HG02884 (cell line): ENCODE measurements at regions not wholly inside any gene's neighbourhood (a gene's known extent, or its start where the extent isn't known, plus 50 kb on each side); places are given as distances from the start of the nearest gene placed in this dataset.

Experiments
- ATAC-seq: cut with Tn5 transposase; IDR thresholded peaks from one replicate; pipeline ENCODE4 v1.9.1; 2021; ENCODE audit warnings: mild to moderate bottlenecking, moderate library complexity; ENCODE audit not compliant: unreplicated experiment

DNA sequence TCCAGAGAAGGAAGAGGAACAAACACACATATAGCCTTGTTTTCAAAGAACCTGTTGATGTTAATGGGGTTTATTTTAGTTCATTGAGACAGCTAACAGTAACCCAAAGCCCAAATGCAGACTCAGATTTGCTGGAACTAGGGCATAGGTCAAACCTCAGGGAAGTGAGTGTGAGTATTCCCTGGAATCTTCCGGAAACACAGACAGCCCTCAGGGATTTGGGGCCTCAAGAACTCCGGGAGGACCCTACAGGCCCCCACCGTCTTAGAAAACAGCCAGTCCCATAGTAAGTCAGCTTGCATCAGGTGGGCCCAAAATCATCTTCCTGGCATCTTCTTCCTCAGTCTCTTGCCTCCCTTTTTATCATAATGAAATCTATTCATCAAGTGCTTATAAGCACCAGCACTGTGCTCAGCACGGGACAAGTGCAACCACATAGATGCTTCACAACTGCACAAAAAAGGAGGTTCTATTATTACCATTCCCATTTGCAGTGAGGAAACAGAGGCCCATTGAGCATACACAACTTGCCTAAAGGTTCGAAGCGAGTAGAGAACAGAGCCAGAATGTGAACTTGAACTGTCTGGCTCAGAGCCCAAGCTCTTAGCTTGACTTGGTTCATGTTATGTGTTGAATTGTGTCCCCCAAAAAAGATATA lies 50.2 kb upstream of the BCL11A start:
- no peak for ATAC-seq

DNA sequence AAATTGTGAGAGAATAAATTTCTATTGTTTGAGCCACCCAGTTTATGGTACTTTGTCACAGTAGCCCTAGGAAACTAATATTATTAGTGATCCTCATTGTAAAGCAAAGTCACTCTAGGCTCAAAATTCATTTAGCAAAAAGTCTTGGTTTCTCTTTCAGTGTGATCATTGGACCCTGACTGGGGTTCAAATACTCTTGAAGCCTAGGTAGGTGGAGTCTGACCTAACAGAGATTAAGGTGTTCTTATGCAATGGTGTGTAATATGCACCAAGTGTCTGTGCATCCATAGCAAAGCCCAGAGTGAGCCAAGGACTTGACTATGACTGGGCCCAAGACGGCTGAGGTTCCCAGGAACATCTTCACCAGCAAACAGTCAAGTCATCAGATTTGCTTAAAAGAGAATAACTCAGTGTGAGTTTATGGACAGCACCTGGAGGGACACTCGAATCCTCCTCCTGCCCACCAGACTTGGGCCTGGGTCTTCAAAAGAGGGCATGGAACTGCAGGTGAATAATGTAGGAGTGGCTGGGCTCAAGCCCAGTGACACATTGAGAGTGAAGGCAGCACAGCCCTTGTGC lies 51.1 kb upstream of the BCL11A start:
- ATAC-seq = no peak

- ATAC-seq = no peak
Observed at GRCh38 chr2:60605866-60606265, 52.4 kb upstream of the BCL11A start.

- ATAC-seq = no peak
Observed at GRCh38 chr2:60608679-60609078, 55.2 kb upstream of the BCL11A start.

GRCh38 chr2:60612033-60612432 lies 58.6 kb upstream of the BCL11A start:
- ATAC-seq = no peak

- no peak for ATAC-seq
Observed at GRCh38 chr2:60614319-60614718, 60.9 kb upstream of the BCL11A start.

- no peak for ATAC-seq
Observed at GRCh38 chr2:60621688-60622429, 68.4 kb upstream of the BCL11A start.

DNA sequence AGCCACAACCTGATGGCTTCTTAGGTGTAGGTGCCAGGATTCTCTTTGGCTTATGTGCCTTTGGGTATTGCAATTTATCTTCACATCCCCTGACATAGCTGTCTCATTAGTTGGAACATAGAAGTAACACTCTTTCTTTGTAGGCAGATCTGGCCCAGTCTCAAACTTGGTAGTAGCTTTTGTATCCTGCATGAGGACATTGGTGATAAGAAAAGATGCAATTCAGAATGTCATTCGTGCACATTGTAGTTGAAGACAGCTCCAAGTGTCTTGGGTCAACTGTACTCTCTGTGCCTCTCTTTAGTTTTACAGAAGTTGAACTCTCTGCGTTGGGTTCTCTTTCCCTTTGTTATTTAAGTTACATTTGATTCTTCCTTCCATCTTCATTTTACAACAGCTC lies 69.6 kb upstream of the BCL11A start:
- ATAC-seq = no peak

DNA sequence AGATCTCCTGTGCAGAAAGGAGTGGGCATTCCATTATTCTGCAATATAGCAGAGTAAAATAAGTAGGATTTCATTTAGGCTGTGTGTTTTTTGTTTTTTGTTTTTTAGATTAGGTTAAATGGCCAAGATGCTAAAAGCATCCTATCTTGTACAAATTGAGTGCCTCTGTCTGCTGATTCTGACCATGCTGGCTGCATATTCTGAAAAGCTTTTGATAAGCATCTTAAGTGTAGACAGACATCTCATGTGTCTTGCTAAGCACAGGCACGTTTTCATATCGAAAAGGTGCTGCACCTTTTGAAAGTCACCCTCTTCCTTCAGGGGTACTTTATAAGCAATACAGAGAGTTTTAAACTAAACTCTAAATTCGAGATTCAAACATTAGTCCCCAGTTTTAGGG lies 74.0 kb upstream of the BCL11A start:
- no peak for ATAC-seq

- ATAC-seq = no peak
Observed at GRCh38 chr2:60628026-60628425, 74.6 kb upstream of the BCL11A start.

- no peak for ATAC-seq
Observed at GRCh38 chr2:60628615-60629304, 75.3 kb upstream of the BCL11A start.

DNA sequence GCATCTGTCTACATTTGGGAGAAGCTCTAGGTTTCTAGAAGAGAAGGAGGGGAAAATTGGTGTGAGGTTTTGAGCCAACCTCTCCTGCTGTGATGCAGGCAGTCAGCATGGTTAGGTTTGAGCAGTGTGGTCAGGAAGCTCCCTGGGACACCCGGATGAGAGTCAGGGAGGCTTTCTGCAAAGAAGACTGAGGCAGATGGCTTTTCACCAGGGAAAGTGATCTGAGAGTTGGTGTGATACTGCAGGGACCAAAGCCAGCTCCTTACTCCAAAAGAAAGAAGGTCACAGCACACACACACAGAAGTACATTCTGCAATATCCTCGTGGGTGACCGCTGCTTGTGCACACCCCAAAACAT lies 75.8 kb upstream of the BCL11A start:
- no peak for ATAC-seq

DNA sequence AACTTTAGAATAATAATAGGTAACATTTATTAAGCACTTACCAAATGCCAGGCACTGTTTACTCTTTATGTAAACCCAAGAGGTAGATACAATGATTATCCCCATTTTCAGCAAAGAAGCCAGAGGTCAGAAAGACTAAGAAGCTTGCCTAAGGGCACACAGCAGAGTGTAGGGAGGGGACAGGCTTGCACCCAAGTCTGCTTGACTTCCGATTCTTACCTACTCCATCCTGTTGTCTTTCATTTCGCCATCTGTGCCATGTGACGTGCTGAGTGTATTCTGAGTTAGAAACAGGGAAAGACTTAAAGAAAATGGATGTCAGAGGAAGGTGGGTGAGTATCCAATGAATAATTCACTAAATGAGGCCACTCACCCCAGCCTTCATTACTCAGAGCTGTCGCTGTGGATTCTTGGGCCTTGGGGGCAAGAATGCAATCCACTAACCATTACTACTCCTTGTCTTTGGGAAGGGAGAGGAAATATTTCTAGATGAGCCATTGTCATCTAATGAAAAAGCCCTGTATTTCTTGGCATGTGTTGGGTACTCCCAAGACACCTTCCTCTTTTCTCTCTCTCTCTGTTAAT lies 76.4 kb upstream of the BCL11A start:
- no peak for ATAC-seq

DNA sequence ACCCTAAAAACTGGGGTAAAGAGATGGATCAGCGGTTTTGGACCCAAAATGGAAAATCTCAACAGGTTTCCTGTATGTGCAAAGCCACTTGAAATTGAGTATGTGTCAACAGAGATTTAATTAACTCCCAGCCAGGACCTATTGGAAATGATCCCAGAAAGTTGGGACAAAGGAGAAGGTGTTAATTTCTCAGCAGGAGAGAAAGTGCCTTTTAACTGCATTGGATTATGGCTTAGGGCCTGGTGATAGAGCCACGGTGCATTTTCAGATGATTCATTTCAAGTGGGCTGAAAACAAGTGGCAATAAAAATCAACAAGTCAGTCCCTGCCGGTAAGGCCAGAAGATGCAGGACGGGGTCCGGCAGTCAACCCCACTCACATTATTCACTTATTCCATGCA lies 80.2 kb upstream of the BCL11A start:
- no peak for ATAC-seq

DNA sequence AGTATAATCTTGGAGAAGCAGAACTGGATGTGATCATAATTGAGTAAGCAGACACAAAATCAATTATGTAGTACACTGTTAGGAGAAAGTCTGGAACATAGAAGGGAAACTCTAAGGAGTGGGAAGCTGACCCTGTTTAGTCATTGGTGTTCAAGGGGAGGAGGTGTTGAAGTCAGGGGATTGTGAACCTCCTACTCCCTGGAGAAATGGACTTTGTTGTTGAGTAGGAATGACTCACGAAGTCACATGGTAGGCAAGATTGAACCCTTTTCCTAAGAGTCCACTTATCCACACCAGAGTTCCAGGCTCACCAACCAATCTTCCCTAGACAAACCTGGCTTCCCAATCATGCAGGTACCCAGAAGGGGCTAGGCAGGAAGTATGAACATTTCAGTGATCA lies 81.0 kb upstream of the BCL11A start:
- no peak for ATAC-seq

DNA sequence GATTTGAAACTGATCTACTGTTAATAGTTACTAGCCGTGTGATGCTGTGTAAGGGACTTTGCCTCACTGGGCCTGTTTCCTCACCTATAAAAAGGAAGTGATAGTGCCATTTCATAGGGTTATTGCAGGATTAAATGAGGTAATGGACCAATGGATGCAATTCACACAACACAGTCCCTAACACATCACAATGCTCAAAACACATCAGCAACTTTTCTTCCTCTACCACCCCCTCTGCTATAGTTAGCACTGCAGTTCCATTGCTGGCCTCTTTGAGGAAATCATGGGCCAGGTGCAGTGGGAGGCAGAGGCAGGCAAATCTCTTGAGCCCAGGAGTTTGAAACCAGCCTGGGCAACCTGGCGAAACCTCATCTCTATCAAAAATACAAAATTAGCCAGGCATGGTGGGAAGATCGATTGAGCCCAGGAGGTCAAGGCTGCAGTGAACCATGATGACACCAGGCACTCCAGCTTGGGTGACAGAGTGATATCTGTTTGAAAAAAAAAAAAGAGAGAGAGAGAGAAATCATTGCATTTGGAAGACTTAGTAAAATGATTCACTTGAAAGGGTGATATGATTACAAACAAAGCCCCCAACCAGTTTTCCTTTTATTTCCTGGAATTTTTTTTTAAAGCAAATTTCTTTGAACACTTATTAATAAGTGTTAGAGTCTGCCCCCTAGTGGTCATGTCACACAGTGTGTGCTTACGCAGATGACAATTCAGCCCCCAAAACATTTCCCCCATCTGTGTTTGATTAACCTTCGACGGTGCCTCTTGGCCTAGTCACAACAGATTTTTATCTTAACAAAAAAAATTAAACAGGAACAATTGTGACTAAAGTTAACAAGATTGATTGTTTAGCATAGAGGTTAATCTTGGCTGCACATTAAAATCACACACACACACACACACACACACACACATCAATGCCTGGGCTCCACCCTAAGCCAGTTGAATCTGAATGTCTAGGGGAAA lies 88.6 kb upstream of the BCL11A start:
- ATAC-seq = peak; percentile 63

DNA sequence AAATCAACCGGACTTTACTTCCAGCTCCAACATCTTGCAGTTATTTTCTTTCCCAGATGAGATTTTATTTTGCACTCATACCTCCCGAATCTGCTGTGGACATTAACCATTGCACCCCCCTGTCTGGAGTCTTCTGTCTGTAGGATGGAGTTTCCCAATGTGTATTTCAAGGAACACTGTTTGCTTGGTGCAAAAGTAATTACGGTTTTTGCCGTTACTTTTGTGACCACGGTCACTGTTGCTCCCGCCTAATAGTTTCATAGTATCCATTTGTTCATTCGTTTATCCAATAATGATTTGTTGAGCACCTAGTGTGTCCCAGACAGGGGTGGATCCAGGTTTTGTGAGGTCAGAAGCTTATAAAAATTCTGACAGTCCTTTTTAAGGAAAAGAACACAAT lies 90.3 kb upstream of the BCL11A start:
- ATAC-seq = no peak

DNA sequence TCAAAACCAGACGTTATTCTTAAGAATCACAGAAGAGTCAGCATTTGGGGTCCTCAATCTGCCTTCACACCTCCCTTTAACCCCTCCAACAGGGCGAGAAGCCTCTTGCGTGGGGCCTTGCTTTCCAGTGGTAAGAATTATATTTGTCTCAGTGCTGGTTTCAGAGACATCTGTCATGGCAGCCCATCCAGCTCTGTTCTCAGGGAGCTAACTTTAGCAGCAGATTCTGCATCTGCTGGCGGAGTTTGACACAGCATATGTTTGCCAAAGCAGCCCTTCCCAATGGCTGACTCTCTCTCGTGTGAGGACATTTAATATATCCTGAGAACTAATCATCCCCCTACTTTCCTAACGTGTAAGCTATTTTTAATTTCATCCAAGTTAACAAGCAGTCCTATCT lies 91.5 kb upstream of the BCL11A start:
- ATAC-seq = no peak

- no peak for ATAC-seq
Observed at GRCh38 chr2:60648191-60648590, 94.7 kb upstream of the BCL11A start.

DNA sequence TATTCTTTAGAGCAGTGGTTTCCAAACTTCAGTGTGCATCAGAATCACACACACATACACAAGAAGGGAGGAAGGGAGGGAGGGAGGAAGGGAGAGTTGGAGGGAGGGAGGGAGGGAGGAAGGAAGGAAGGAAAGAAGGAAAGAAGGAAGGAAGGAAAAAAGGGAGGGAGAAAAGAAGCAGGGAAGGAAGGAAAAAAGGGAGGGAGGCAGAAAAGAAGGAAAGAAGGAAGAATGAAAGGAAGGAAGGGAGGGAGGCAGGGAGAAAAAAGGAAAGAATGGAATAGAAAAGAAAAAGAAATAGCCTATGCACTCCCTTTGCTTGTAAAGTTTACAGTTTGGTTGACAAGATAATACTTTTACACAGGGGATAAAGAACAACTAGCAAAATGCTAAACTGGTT lies 96.3 kb upstream of the BCL11A start:
- ATAC-seq = no peak
